ENCODE measurements at regions not wholly inside any gene's neighbourhood (a gene's known extent, or its start where the extent isn't known, plus 50 kb on each side); places are given as distances from the start of the nearest gene placed in this dataset.

- Histone ChIP-seq H3K27me3 (no peaks in the 10 kb centered on the region), H3K27ac (replicated peaks in 1 of 4) (no peak overlapping the region), H3K4me3 (no peak overlapping the region), H3K4me1 (no peaks in the 10 kb centered on the region), H3K9me3 (no peaks in the 10 kb centered on the region), H3K36me3 (no peaks in the 10 kb centered on the region)
- intact Hi-C loops (cut with DNase I), result no loop called here
- TF ChIP-seq POLR2A (IDR thresholded peaks at IDR 0.05; ENCODE audit: low read depth) (no peak), EP300 (IDR thresholded peaks at IDR 0.05) (no peak), POLR2AphosphoS5 (IDR thresholded peaks at IDR 0.05) (no peak), CTCF (IDR thresholded peaks at IDR 0.05) (no peak)
- DNase-seq (ENCODE audit: extremely low spot score), result no peak
- WGBS, result 84% methylated on average over 4 of the region's 4 CpGs
Measured at GRCh38 chr3:35849496-35849895, 210.2 kb downstream of the ARPP21 start.

- no peak for DNase-seq (ENCODE audit: extremely low spot score)
- Histone ChIP-seq H3K27ac (replicated peaks in 1 of 4) (no peak overlapping the region), H3K27me3 (no peaks in the 10 kb centered on the region), H3K36me3 (no peaks in the 10 kb centered on the region), H3K4me1 (no peaks in the 10 kb centered on the region), H3K9me3 (no peaks in the 10 kb centered on the region), H3K4me3 (no peak overlapping the region)
- 96% methylated on average over 1 of the region's 1 CpG for WGBS
- intact Hi-C loops (cut with DNase I), result no loop called here
- TF ChIP-seq CTCF (IDR thresholded peaks at IDR 0.05) (no peak), POLR2A (IDR thresholded peaks at IDR 0.05; ENCODE audit: low read depth) (no peak), EP300 (IDR thresholded peaks at IDR 0.05) (no peak), POLR2AphosphoS5 (IDR thresholded peaks at IDR 0.05) (no peak)
Measured at GRCh38 chr3:35849963-35850362, 210.6 kb downstream of the ARPP21 start.

- no peak for TF ChIP-seq CTCF (IDR thresholded peaks at IDR 0.05)
- intact Hi-C loops (cut with DNase I), result no loop called here
- no peaks in the 10 kb centered on the region for H3K4me1 ChIP-seq
- H3K4me3 ChIP-seq, result no peak overlapping the region
- no peaks in the 10 kb centered on the region for H3K36me3 ChIP-seq
- no peaks in the 10 kb centered on the region for H3K9me3 ChIP-seq
- no peak overlapping the region for H3K27ac ChIP-seq (replicated peaks in 1 of 4)
- no peak for DNase-seq (ENCODE audit: extremely low spot score)
- 63% methylated on average over 3 of the region's 3 CpGs for WGBS
- no peaks in the 10 kb centered on the region for H3K27me3 ChIP-seq
Measured at GRCh38 chr3:35857004-35857403, 217.7 kb downstream of the ARPP21 start.

GRCh38 chr3:35862057-35862456, 222.7 kb downstream of the ARPP21 start:
- H3K9me3 ChIP-seq, result no peaks in the 10 kb centered on the region
- no peaks in the 10 kb centered on the region for H3K27me3 ChIP-seq
- intact Hi-C loops (cut with DNase I), result no loop called here
- no peak for TF ChIP-seq POLR2A (IDR thresholded peaks at IDR 0.05; ENCODE audit: low read depth)
- no peak for TF ChIP-seq POLR2AphosphoS5 (IDR thresholded peaks at IDR 0.05)
- no peak for TF ChIP-seq CTCF (IDR thresholded peaks at IDR 0.05)
- TF ChIP-seq EP300 (IDR thresholded peaks at IDR 0.05), result no peak
- H3K4me1 ChIP-seq, result no peaks in the 10 kb centered on the region
- 82% methylated on average over 4 of the region's 4 CpGs for WGBS
- H3K27ac ChIP-seq (replicated peaks in 1 of 4), result no peak overlapping the region
- no peak overlapping the region for H3K4me3 ChIP-seq
- DNase-seq (ENCODE audit: extremely low spot score), result no peak
- H3K36me3 ChIP-seq, result no peaks in the 10 kb centered on the region

GRCh38 chr3:35864871-35865270, 225.5 kb downstream of the ARPP21 start:
- no peak overlapping the region for H3K4me3 ChIP-seq
- no peak for TF ChIP-seq EP300 (IDR thresholded peaks at IDR 0.05)
- no peak for TF ChIP-seq CTCF (IDR thresholded peaks at IDR 0.05)
- no peak for TF ChIP-seq POLR2AphosphoS5 (IDR thresholded peaks at IDR 0.05)
- TF ChIP-seq POLR2A (IDR thresholded peaks at IDR 0.05; ENCODE audit: low read depth), result no peak
- WGBS, result 85% methylated on average over 2 of the region's 2 CpGs
- H3K27me3 ChIP-seq, result no peaks in the 10 kb centered on the region
- no peak for DNase-seq (ENCODE audit: extremely low spot score)
- H3K27ac ChIP-seq (replicated peaks in 1 of 4), result no peak overlapping the region
- intact Hi-C loops (cut with DNase I), result no loop called here
- H3K36me3 ChIP-seq, result no peaks in the 10 kb centered on the region
- no peaks in the 10 kb centered on the region for H3K4me1 ChIP-seq
- no peaks in the 10 kb centered on the region for H3K9me3 ChIP-seq

All from esophagus muscularis mucosa (tissue), 4 donors.